ENCODE measurements at regions not wholly inside any gene's neighbourhood (a gene's known extent, or its start where the extent isn't known, plus 50 kb on each side); places are given as distances from the start of the nearest gene placed in this dataset.

DNA sequence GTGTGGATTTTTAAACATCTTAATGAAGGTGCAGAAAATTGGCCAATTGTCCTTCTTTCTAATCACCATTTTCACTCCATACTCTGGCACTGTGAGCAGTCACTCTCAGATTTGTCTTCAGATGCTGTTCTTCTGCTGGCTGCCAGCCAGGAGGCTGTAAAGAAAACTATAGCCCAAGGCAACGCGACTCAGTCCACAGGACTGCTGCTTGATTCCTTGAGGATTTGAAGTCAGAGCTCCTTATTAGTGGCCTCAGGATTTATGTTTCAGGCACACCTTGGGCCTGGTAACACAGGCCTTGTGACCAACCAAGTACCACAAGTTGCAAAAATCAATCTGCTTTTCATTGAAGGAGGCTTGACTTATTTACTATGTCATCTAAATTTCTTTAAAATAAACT, 342.6 kb downstream of the GPM6A start:
- no peak for TF ChIP-seq CTCF (IDR thresholded peaks at IDR 0.05; ENCODE audit: insufficient read depth, missing control alignments)
- FAIRE-seq (no peak), DNase-seq (ENCODE audit: insufficient read length, low spot score) (no peak)

- no peak for TF ChIP-seq CTCF (IDR thresholded peaks at IDR 0.05; ENCODE audit: insufficient read depth, missing control alignments)
- DNase-seq (ENCODE audit: insufficient read length, low spot score) (no peak), FAIRE-seq (no peak)
Measured at GRCh38 chr4:175470131-175470530, 341.9 kb downstream of the GPM6A start.

DNA sequence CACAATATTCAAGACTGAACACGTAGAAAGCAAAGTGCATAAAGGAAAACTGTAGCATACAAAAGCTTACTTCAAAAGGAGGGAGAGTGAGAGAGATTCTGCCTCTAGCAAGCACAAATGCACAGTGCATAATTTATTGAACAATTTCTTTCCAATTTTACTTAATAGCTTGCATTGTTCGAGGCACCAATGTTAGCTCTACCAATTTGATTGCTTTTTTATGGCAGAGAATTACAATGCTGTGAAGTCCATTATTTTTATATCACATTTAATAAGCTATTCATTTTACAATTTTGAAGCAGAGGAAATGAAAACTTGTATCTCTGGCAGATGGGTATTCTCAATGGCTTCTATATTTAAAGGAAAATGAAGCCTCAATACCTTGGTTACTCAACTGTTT, 331.7 kb downstream of the GPM6A start:
- no peak for TF ChIP-seq CTCF (IDR thresholded peaks at IDR 0.05; ENCODE audit: insufficient read depth, missing control alignments)
- no peak for FAIRE-seq

GRCh38 chr4:175499735-175500352, 312.2 kb downstream of the GPM6A start:
- DNase-seq (ENCODE audit: insufficient read length, low spot score), result no peak
- no peak for TF ChIP-seq CTCF (IDR thresholded peaks at IDR 0.05; ENCODE audit: insufficient read depth, missing control alignments)

More for the DNA sequence above, 331.7 kb downstream of the GPM6A start:
- DNase-seq (ENCODE audit: insufficient read length, low spot score), result no peak

DNA sequence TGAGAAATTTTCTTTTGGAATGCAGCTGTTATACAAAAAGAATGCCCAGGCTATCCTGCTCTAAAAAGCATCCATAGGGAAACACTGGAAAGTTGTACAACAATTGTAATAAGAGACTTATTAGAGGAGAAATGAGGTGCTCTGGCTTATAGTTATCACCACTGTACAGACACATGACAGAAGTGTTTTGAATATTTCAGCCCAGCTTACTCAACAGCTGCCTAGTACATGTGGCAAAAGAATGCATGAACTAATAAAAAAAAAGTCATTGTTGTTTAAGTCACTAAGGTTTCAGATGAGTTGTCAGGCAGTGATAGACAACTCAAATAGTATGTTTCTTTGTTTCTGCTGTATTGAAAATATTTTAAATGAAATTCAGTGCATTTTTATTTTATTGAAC, 307.7 kb downstream of the GPM6A start:
- FAIRE-seq, result no peak

More at GRCh38 chr4:175499735-175500352, 312.2 kb downstream of the GPM6A start:
- FAIRE-seq, result no peak

GRCh38 chr4:175509320-175509719, 302.7 kb downstream of the GPM6A start:
- FAIRE-seq, result no peak
- no peak for TF ChIP-seq CTCF (IDR thresholded peaks at IDR 0.05; ENCODE audit: insufficient read depth, missing control alignments)
- no peak for DNase-seq (ENCODE audit: insufficient read length, low spot score)

More for the DNA sequence above, 307.7 kb downstream of the GPM6A start:
- no peak for TF ChIP-seq CTCF (IDR thresholded peaks at IDR 0.05; ENCODE audit: insufficient read depth, missing control alignments)
- DNase-seq (ENCODE audit: insufficient read length, low spot score), result no peak

DNA sequence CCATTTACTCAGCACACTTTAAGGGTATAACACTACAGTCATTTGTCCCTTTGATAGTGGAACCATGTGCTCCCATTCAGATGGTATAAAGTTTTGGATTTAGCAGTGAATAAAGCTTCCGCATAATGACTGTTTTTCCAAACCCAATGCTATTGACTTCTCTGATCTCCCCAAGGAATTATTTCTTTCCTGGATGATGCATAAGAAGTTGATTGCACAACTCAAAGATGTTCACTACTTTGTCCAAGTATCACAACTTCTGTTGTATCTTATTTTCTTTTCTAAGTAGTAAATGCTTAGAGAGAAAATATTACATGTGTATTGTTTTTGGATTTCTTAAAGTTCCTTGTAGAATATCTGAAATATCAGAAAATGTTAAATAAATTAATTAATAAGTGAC, 300.2 kb downstream of the GPM6A start:
- FAIRE-seq, result no peak
- DNase-seq (ENCODE audit: insufficient read length, low spot score), result no peak
- TF ChIP-seq CTCF (IDR thresholded peaks at IDR 0.05; ENCODE audit: insufficient read depth, missing control alignments), result no peak

All from D721Med (cell line).